OCI-M1 (cell line): ENCODE measurements at regions not wholly inside any gene's neighbourhood (a gene's known extent, or its start where the extent isn't known, plus 50 kb on each side); places are given as distances from the start of the nearest gene placed in this dataset.

Experiments
- DNase-seq: peaks from one replicate; lab custom pipeline; 2025; lab: John Stamatoyannopoulos, UW

DNA sequence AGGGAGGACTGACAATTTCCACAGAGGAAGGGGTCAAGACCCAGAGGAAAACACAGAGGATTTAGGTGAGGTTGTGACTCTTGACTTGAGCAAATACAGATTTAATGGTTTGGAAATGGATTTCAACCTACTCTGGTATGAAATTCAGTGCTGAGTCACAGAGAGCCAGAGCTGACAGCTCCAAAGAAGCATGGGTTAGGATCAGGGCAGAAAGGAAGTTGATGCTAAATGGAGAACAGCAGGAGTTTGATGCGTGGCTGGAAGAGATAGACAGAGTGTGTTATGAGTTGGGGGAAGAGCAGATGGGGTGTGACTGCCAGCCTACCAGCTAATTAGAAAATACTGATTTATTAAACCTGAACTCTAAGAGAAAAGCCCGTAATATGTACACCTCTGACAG, 272.6 kb downstream of the FOXG1 start:
- no peak for DNase-seq

DNA sequence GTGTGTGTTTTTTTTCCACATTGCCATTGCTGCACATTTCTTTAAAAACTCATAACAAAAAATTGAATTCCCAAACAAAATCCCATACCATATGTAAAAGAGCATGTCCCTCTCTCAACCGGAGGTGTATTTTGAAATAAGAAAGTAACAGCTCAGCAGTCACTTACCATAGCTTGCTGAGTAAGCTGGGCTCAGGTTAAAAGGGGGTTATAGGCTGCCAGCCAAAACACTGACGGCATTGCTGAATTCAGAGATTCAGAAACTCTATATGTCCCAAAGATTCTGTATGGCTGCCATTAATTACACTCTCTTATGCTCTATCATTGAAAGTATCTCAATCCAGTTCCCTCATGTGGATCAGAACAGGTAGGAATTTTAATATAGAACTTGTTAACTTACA, 276.0 kb downstream of the FOXG1 start:
- no peak for DNase-seq

DNA sequence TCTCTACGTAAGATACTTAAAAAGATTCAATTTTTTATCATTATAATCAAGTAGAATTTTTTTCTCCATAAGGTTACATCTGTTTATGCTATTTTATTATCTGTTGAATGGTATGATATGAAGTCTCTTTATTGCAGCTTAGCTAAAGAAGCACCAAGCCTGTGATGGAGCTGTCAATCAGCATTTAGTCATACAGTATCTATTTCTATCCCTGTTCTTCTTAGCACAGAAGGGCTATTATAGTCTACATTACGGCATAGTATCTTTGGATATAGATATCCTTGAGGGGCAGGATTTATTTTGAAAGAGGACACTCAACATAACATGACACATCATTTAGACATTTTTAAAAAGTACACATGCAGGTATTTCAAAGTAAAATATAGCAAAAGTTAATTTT, 277.1 kb downstream of the FOXG1 start:
- DNase-seq = no peak

DNA sequence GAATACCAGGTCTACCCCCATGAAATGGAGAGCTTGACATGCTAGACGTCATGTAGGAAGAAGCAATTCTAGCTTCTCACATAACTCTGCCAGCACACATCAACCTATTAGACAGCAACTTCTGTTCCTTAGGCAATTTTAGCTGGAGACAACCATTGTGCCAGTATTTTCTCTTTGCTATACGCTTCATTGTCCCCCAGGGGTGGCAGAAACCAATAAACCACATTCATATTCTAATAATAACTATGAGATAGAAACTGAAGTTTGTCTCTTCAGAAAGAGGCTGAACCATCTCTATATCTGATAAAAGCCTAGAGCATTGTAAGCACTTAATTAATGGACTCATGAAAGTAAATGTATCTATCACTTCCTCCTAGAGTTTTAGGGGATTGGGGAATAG, 278.6 kb downstream of the FOXG1 start:
- DNase-seq = no peak

DNA sequence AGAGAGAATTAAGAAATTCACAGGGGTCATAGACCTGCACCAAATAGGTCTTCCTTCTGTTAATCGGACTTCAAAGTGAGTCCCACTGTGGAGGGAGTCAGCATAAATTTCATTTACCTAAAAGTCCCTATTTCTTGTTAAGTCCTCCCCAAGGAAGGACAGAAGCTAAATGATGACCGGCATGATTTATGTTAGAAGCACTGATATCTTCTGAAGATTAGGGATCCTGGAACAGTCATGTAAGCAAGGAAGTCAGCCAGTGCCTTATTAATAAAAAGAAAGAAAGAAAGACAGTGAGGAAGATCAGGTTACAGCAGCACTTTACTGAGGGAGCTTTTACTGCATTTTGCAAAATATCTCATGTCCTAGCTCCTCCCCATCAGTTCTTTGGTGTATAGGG, 287.5 kb downstream of the FOXG1 start:
- no peak for DNase-seq

DNA sequence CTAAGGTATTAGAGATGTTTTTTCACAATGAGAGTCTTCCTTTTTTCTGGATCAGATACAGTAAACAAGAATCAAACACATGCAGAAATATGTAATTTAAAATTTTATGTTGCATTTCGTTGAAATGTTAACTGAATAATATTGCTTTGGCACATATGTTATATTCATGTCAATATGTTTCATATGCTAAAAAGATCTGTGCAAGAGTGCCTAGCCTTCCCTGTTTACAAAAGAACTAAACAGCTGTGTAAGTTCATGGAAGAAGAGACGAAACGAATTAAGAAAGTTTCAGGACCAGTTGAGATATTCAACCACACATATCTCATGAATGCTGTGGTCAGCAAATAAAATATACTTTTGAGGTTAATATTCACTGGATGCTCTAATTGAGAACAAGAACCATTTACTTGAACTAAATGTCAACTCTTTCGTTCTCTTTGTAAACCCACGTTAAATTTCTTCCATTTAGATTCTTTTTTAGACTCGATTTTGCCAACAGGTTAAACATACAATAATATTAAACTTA, 289.5 kb downstream of the FOXG1 start:
- no peak for DNase-seq

DNA sequence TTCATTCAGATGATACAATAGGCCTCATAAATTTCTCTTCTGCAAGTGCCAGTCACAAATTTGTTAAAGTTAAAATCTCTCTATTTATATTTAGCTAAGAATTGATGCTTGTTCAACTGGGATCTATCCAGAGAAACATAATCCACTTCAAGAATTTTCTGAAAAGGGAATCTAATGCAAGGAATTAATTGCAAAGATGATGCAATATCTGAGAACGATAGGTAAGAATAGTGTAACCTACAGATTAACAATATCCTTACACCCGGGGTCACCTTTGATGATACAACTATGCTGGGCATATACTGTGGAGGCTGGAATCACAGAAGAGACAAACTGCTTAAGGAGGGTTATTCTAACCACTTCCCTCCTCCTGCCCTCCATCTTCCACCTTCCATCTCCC, 295.1 kb downstream of the FOXG1 start:
- DNase-seq = no peak

DNA sequence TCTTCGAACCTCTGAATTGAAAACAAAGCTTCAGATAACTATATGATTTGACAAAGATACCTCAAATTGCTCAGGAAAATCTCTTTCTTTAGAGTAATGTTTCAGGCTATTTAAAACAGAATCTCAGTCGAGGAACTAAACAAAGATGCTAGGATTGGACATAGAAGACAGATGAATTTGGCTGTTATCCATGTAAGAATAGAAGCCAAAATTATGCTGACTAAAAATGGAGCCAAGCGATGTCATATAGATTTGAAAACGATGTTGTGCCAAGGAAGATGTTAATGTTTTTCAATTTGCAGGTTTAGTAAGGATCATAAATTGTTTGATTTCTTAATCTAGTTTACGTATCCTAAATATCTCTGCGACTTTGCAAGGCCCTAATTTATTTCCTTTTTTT, 295.9 kb downstream of the FOXG1 start:
- no peak for DNase-seq

DNA sequence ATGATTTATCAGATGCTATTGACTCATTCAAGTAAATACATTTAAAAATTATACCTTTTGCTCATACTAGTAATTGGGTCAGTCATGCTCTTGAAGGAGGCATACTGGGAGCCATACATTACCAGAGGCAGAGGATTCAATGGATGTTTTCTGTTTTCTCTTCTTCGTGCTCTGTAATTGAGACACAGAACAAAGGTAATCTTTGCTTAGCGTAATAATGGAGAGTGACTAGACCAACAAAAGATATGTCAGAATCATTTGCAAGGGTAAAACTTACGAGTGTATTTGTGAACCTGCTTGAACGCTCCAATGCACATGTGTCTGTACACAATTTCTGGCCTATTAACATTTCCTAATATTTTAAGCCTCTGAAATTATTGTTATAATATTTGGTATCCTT, 296.4 kb downstream of the FOXG1 start:
- DNase-seq = no peak

DNA sequence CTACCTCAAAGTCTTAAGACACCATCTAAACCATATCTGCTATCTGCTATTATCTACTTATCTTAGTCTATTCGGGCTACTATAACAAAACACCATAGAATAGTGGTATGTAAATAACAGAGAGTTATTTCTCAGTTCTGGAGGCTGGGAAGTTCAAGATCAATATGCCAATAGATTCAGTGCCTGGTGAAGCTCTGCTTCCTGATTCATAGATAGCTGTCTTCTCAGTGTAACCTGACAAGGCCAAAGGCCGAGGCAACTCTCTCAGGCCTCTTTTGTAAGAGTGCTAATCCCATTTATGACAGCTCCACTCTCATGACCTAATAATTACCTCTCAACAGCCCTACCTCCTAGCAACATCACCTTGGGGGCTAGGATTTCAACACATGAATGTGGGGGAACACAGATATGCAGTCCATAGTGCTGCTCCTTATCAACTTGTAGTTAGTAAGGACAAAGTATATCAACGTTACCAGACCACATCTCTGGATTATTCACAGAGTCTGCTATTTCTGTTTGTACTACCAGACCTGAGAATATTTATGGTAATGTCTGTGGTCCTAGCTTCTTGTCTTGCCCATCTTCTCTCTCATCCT, 297.8 kb downstream of the FOXG1 start:
- DNase-seq = no peak

DNA sequence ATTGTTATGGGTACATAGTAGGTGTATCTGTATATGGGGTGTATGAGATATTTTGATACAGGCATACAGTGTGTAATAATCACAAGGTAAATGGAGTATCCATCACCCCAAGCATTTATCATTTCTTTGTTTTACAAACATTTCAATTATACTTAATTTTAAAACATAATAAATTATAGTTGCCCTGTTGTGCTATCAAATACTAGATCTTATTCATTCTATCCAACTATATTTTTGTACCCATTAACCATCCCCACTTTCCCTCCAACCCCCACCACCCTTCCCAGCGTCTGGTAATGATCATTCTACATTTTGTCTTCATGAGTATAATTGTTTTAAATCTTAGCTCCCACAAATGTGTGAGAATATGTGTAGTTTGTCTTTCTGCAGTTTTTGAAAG, 302.6 kb downstream of the FOXG1 start:
- no peak for DNase-seq

DNA sequence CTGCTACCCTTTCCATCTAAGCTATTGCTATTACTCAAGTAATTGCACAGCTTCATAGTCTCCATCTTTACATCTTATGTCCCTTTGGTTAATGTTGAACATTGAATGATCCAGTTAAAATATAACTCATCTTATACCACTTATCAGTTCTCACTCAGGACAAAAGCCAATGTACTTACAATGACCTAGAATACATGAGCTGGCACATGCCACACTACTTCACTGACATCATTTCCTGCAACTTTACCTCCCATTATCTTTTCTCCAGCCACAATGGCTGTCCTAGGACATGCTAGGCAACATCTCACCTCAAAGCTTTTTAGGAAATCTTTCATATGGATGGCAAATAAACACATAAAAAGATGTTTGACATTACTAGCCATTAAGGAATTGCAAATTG, 309.2 kb downstream of the FOXG1 start:
- no peak for DNase-seq

DNA sequence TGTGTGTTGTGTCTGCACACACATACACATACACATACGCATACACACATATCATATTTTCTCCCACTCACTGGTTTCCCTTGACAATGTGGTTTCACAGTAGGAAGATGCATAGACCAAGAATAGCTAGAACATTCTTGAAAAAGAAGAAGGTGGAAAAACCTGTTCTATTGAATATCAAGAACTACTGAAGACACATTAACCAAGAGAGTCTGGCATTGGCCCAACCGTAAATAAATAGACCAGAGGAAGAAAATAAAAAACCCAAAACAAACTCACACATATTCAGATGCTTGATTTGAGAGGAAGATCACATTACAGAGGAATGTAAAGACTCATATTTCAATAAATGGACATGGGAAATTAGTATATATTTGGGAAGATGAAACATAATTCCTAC, 311.3 kb downstream of the FOXG1 start:
- DNase-seq = no peak

DNA sequence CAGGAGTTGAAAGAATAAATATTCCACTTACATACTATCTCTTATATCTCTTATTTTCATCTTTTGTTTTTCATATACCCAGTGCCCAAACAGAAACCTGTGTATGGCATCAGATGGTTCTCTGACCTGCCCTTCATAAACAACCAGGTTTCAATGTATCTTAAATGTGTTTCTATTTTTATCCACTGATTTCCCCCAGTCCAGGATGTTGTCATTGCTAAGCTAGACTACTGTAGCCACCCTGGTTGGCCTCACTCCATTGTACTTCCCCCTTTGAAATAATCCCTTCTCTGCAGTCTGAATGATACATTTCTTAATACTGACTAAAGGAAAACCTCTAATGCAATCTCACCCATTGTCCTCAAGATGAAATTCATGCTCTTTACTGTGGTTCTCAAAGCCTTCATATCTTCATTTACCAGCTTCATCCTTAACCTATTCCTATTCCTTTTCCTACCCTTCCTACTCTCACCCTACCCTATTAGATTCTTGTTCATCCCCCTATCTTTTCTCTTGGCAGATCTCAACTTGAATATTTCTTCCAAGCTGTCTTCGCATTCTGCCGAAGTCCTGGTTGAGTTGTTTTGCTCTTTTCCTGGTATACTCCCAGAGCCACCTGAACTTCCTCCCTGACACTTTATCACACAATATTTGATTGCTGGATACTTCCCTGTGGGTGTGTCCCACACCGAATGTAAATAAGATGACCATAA, 312.4 kb downstream of the FOXG1 start:
- no peak for DNase-seq

DNA sequence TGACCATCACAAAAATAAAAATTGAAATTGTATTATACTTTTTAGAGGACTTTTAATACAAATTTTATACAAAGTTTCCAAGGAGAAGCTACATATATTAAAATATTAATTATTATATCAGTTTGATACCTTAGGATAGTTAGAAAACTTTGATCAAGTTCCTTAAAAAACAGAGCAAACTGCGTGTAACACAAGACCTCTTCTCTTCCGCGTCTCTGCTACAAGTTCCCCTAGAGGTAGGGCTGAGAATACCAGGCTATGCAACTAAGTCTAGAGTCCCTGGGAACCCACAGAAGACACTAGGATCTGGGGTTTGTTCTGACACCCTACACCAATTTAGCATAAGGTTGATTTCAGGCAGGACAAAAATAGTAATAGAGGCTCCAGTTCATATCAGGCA, 319.0 kb downstream of the FOXG1 start:
- peak; percentile 46 for DNase-seq

DNA sequence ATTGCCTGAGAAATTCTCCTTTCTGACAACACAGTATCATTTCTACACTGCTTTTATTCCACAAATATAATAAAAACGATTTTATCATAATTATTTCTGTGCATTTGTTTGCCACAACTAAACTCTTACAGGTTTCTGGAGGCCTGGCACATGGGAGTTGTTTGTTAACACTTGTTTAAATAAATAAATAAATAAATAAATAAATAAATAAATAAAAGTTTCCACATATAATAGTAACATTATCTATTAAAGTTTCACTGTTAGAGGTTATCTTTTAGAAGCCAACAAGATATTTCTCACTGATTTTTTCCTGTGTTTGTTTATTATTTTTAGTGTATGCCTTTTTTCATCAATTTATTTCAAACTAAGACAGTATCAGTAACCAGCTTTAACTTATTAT, 323.3 kb downstream of the FOXG1 start:
- no peak for DNase-seq

DNA sequence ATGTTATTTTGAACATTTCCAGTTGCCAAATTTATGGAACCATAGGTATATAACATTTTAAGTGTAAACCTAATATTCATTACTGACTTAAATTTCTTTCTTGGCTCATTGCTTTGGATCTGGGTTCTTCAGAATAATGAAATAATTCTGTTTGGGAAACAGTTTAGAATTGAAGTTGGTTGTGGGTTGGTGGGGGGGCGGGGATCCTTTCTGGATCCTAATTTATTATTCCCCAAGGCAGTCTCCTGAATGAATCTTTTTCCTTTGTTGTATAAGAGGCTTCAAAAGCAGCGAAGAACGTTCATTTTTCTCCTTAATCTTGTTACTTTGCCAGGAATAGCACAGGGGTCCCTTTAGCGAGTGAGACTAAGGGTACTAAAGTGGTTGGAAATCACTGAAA, 325.5 kb downstream of the FOXG1 start:
- no peak for DNase-seq

DNA sequence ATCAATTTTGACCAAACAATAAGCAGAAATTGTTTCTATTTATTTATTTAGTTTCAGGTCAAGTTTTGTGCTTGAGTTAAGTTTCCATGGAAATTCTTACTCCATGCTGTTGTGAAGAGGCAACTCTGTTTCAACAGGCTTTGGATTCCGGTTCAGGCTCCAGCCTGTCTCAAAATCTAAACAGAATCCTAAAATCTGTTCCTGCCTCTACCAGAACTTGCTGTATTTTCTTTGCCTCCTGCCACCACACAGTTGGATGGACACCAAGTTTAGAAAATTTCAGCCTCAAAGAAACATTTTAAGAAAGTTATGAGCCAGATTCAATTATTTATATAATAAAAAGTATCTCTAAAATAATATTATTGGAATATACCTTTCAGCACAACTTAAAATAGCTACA, 330.9 kb downstream of the FOXG1 start:
- no peak for DNase-seq

DNA sequence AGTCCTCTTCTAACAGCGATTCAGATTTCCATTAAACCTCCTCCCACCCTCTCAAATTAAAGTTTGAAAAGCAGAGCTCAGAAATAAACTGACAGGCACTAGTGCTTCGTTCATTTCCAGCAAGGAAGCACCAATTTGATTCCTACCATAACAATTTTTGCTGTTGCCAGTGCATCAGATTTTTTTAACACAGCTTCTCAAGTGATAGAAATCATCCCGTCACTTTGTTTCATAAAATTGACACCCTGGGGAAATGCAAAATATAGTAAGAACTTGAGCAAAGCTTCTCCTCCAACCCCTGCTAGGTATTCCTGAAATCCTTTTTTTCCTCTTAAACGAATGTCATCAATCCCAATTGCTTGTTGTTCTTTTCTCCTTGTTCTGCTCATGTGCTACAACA, 332.1 kb downstream of the FOXG1 start:
- DNase-seq = no peak

DNA sequence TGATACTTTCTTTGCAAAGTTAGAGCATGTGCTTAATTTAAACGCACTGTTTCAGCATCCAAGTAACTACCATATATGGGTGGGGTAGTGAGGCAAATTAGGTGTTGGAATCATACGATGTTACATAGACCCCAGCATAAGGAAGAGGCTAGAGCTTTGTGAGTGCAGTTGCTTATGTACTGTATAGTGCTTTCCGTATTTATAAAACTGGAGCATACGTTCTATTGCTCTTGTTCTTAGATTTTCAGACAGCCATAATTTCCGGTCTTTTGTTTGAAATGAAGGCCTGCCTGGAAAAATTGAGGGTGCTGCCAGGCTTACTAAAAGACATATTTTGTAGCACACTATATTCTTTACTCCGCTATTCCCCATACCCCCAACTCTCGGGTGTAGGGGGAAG, 335.7 kb downstream of the FOXG1 start:
- DNase-seq = no peak

DNA sequence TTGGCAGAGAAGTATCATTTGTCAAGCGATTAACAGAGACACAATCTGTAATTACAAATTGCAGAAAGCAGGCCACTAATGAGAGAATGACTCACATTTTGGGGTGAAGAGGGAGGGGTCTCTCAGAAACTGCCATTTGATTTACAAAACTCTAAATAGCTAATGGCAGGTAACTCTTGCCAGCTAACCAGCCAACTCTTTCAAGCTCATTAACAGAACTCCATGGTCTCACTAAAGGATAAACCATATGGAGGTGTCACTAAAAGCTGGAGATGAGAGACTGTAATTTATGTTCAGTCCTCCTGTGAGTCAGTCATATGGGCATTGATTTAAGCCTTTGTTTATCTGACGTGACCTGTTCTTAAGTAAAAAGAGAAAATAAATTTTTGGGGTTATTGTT, 336.4 kb downstream of the FOXG1 start:
- DNase-seq = no peak

DNA sequence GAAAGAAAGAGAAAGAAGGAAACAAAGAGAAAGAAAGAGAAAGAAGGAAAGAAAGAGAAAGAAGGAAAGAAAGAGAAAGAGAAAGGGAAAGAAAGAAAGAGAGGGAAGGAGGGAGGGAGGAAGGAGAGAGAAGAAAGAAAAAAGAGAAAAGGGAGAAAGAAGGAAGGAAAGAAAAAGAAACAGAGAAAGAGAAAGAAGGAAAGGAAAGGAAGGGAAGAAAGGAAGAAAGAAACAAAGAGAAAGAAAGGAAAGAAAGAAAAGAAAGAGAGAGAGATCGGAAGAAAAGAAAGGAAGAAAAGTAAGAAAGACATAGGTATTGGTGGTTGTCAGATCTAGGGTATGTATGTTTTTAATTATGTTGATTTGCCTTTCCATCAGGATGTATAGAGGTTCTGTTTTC, 342.3 kb downstream of the FOXG1 start:
- no peak for DNase-seq

DNA sequence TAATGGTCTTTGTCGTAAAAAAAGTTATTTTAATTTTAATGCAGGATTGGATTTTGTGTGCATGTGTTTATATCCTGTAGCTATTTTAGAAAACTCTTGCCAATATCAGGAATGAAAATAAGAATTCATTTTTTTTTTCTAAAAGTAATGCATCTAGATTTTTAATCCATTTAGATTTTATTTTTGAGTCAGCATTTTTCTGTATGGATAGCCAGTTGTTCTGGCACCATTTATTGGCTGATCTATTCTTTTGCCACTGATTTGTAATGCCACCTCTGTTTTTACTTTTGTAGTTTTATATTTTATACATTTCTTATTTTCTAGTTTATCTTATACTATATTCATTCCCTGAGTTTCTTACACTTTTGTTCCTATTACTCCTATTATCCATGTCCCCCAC, 343.0 kb downstream of the FOXG1 start:
- no peak for DNase-seq

DNA sequence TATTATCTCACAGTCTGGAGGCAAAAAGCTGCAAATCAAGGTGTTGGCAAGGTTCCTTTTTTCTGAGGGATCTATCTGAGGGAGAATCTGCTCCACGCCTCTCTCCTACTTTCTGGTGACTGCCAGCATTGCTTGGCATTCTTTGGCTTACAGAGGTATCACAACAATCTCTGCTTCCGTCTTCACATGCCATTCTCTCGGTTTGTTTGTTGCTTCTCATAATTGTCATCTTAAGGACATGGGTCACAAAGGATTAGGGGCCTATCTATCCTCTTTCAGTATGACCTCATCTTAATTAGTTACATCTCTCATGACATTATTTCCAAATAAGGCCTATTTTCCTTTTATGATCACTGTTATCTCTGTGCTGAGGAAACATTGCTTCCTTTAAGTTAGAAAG, 345.0 kb downstream of the FOXG1 start:
- DNase-seq = no peak
